ENCODE measurements at regions not wholly inside any gene's neighbourhood (a gene's known extent, or its start where the extent isn't known, plus 50 kb on each side); places are given as distances from the start of the nearest gene placed in this dataset.

DNA sequence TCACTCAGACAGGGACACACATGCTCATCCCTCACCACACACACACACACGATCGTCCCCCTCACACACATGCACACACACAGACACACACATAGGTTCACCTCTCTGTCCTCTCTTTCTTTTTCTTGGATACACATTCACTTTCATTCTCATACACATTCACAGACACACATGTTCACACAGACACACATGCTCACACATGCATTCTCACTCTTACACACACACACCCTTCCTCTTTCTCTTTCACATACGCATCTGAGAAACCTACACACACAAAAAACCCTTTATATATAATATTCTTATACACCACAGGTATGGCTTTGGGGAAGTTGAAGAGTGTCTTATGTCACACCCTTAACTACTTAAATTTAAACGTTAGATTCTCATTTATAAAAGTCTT lies 248.6 kb upstream of the RUNX1 start:
- intact Hi-C loops (cut with micrococcal nuclease), result no loop called here
- ChIA-PET CTCF (no interaction called here), POLR2A (no interaction called here)
- no peak for DNase-seq (ENCODE audit: low read depth, low spot score)
- H4K20me1 ChIP-seq (replicated peaks; ENCODE audit: control insufficient read depth, extremely low read depth, insufficient read depth, low read length), result no peaks in the 10 kb centered on the region
- H3K9me3 ChIP-seq (replicated peaks; ENCODE audit: control insufficient read depth, insufficient read depth, low read length), result no peaks in the 10 kb centered on the region
- H3K79me2 ChIP-seq (ENCODE audit: control insufficient read depth, insufficient read depth, low read length), result no peaks in the 10 kb centered on the region
- H3K4me1 ChIP-seq (ENCODE audit: control insufficient read depth, extremely low read depth, insufficient read depth, low read length), result no peaks in the 10 kb centered on the region
- TF ChIP-seq POLR2AphosphoS5 (IDR thresholded peaks at IDR 0.05; ENCODE audit: insufficient read depth, low read depth, low read length) (no peak), CTCF (IDR thresholded peaks at IDR 0.05; ENCODE audit: extremely low read depth in 1 of 2, insufficient read depth in 1 of 2, low read depth in 1 of 2, low read length in 2 of 2) (no peak), JUN (IDR thresholded peaks at IDR 0.05; ENCODE audit: borderline replicate concordance, insufficient read depth, insufficient read length, low read depth) (no peak), EZH2 (IDR thresholded peaks at IDR 0.05; ENCODE audit: borderline replicate concordance, low read depth, low read length, severe bottlenecking) (no peak), POLR2A (IDR thresholded peaks at IDR 0.05; ENCODE audit: low read depth, low read length) (no peak), MYC (IDR thresholded peaks at IDR 0.05; ENCODE audit: low read depth, low read length) (no peak), FOS (IDR thresholded peaks at IDR 0.05; ENCODE audit: borderline replicate concordance, insufficient read depth, low read length) (no peak), GATA2 (IDR thresholded peaks at IDR 0.05; ENCODE audit: insufficient read depth, insufficient read length, low read depth, low read length) (no peak)
- TF ChIP-seq, protein P1, sequence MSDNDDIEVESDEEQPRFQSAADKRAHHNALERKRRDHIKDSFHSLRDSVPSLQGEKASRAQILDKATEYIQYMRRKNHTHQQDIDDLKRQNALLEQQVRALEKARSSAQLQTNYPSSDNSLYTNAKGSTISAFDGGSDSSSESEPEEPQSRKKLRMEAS (IDR thresholded peaks at IDR 0.05; ENCODE audit: insufficient read depth, insufficient read length), result no peak
- no peak overlapping the region for H2AFZ ChIP-seq (ENCODE audit: low read depth, low read length)
- no peak overlapping the region for H3K4me2 ChIP-seq (ENCODE audit: insufficient read depth, low read length)
- H3K9ac ChIP-seq (replicated peaks; ENCODE audit: extremely low read depth, insufficient read depth, low read length), result no peak overlapping the region
- H3K4me3 ChIP-seq (replicated peaks in 1 of 3; ENCODE audit: insufficient read depth in 1 of 3, low read depth in 1 of 3, low read length in 3 of 3), result no peak overlapping the region
- BruUV-seq (replicated peaks), result no TSS peak
- no peak overlapping the region for H3K27ac ChIP-seq (ENCODE audit: insufficient read depth, low read depth, low read length)
- no peak for FAIRE-seq
- no peaks in the 10 kb centered on the region for H3K36me3 ChIP-seq (ENCODE audit: control insufficient read depth in 2 of 2, extremely low read depth in 1 of 2, insufficient read depth in 2 of 2, low read length in 2 of 2)
- H3K9me1 ChIP-seq (replicated peaks; ENCODE audit: control insufficient read depth, extremely low read depth, insufficient read depth, low read length), result no peaks in the 10 kb centered on the region
- H3K27me3 ChIP-seq (ENCODE audit: control insufficient read depth in 2 of 2, insufficient read depth in 2 of 2, low read length in 2 of 2), result no peaks in the 10 kb centered on the region
- dilution Hi-C loops (cut with MboI; ENCODE audit: extremely low pct_ligation_motif_present, low sequenced_read_pairs), result no loop called here

Measured in endothelial cell of umbilical vein (primary cell).